Heart left ventricle (tissue), 13 donors: ENCODE measurements at regions not wholly inside any gene's neighbourhood (a gene's known extent, or its start where the extent isn't known, plus 50 kb on each side); places are given as distances from the start of the nearest gene placed in this dataset.

ENCODE experiments used
- POLR2A ChIP-seq, 2 donors: fragments of 450-650 bp; IDR thresholded peaks; one replicate each; pipeline ENCODE4 v1.6.1; 2017; ENCODE audit warnings: antibody characterized with exemption in 2 of 2, mild to moderate bottlenecking in 2 of 2, moderate library complexity in 2 of 2
- TF ChIP-seq, protein P1 (sequence below), 12 donors: fragments of 200-600 bp; sonication (generic) in 4 of 12; IDR thresholded peaks; one replicate each; pipeline versions ENCODE4 v1.5.0 to v1.8.0; 2018 to 2022; ENCODE audit warnings: antibody characterized with exemption in 12 of 12, mild to moderate bottlenecking in 5 of 12
- donor health status: ischemic (EF 13 %, LVEDD 7.1; RV severe dilation, severe dysfunction).
- donor health status: DM: no; HTN: yes; CAD: no.
- donor health status: DM: no; HTN: no; CAD: no.
- donor health status: ischemic (EF 25% LVEDD 6.9; RV normal size, moderate dysfunction).
- donor health status: ischemic (EF 25% LVEDD 5.7; RV mildly dilated, moderate dysfunction).
- donor health status: ischemic (EF 35%, LVEDD 5.7; RV mildly dilated, moderate dysfunction).
- donor health status: nonischemic (EF 11% LVEDD 7.7; RV severe dilation, severe dysfunction).
- donor health status: DM: yes; HTN: yes; CAD: no.
- donor health status: PGD.
- donor health status: ischemic (EF 29% LVEDD 5.4; RV normal size, mild dysfunction).
- donor health status: nonischemic (EF 23%, LVEDD 6.1; RV moderate dilation, normal function).

GRCh38 chr6:150537491-150537890 is 62.2 kb upstream of the PLEKHG1 start:
- no peak for TF ChIP-seq POLR2A (IDR thresholded peaks at IDR 0.05)
- TF ChIP-seq, protein P1, sequence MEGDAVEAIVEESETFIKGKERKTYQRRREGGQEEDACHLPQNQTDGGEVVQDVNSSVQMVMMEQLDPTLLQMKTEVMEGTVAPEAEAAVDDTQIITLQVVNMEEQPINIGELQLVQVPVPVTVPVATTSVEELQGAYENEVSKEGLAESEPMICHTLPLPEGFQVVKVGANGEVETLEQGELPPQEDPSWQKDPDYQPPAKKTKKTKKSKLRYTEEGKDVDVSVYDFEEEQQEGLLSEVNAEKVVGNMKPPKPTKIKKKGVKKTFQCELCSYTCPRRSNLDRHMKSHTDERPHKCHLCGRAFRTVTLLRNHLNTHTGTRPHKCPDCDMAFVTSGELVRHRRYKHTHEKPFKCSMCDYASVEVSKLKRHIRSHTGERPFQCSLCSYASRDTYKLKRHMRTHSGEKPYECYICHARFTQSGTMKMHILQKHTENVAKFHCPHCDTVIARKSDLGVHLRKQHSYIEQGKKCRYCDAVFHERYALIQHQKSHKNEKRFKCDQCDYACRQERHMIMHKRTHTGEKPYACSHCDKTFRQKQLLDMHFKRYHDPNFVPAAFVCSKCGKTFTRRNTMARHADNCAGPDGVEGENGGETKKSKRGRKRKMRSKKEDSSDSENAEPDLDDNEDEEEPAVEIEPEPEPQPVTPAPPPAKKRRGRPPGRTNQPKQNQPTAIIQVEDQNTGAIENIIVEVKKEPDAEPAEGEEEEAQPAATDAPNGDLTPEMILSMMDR (IDR thresholded peaks at IDR 0.05): no peak
